ENCODE measurements at regions not wholly inside any gene's neighbourhood (a gene's known extent, or its start where the extent isn't known, plus 50 kb on each side); places are given as distances from the start of the nearest gene placed in this dataset.

GRCh38 chr11:96960926-96961325, 571.1 kb downstream of the JRKL start:
- H3K27me3 Mint-ChIP-seq (ENCODE audit: low read depth) = no peaks in the 10 kb centered on the region
- Histone ChIP-seq H2BK5ac (ENCODE audit: insufficient read length, low read length) (no peak overlapping the region), H2BK15ac (ENCODE audit: low read depth, low read length) (no peak overlapping the region), H2BK12ac (ENCODE audit: insufficient read length, low read depth, low read length) (no peak overlapping the region), H3K4me1 (ENCODE audit: insufficient read depth, low read length) (no peaks in the 10 kb centered on the region; the same call in 1 of the 2 replicates), H3K14ac (ENCODE audit: insufficient read depth, low read length) (no peak overlapping the region), H4K5ac (ENCODE audit: insufficient read length, low read depth, low read length) (no peak overlapping the region), H2BK20ac (ENCODE audit: low read depth, low read length, poor library complexity, severe bottlenecking) (no peak overlapping the region), H3K79me2 (ENCODE audit: insufficient read depth, low read length) (no peaks in the 10 kb centered on the region), H3K18ac (ENCODE audit: insufficient read length, low read depth, low read length) (no peak overlapping the region), H4K8ac (replicated peaks; ENCODE audit: insufficient read length, low read depth, low read length) (no peak overlapping the region), H3K4ac (ENCODE audit: low read depth, low read length) (no peak overlapping the region), H3K23ac (ENCODE audit: insufficient read length, low read depth, low read length) (no peak overlapping the region), H2AK5ac (ENCODE audit: insufficient read length, low read length) (no peak overlapping the region), H4K91ac (ENCODE audit: insufficient read length, low read depth, low read length) (no peak overlapping the region), H3K9ac (ENCODE audit: extremely low read depth, insufficient read length, low read length) (no peak overlapping the region), H2AFZ (ENCODE audit: low read length) (no peak overlapping the region), H3K9me3 (ENCODE audit: control insufficient read depth, low read depth, low read length) (no peaks in the 10 kb centered on the region), H3K23me2 (ENCODE audit: insufficient read length, low read depth, low read length, poor library complexity, severe bottlenecking) (no peaks in the 10 kb centered on the region), H3T11ph (ENCODE audit: low read length) (no peak overlapping the region), H2BK120ac (ENCODE audit: low read depth, low read length, poor library complexity, severe bottlenecking) (no peak overlapping the region), H3K27ac (ENCODE audit: insufficient read length, low read depth, low read length) (no peak overlapping the region), H3K27me3 (ENCODE audit: insufficient read depth, low read length) (no peaks in the 10 kb centered on the region), H4K20me1 (ENCODE audit: control insufficient read depth, insufficient read depth, insufficient read length) (no peaks in the 10 kb centered on the region), H3K79me1 (ENCODE audit: insufficient read depth, low read depth, low read length, poor library complexity, severe bottlenecking) (no peaks in the 10 kb centered on the region), H3K56ac (ENCODE audit: insufficient read length, low read depth, low read length) (no peak overlapping the region), H3K4me2 (ENCODE audit: insufficient read depth, insufficient read length, low read length) (no peak overlapping the region)
- no peaks in the 10 kb centered on the region for H3K9me3 Mint-ChIP-seq
- H3K4me3 Mint-ChIP-seq = no peak overlapping the region
- TF ChIP-seq CTCF (conservative IDR thresholded peaks at IDR 0.05) = no peak
- no CpG with 5 or more reads among the region's 1 CpG for WGBS (ENCODE audit: extremely low coverage, insufficient read length, low lambda C conversion rate)
- H3K36me3 Mint-ChIP-seq (ENCODE audit: insufficient read depth in 1 of 3, low read depth in 3 of 3) = no peaks in the 10 kb centered on the region
- no peak overlapping the region for H3K27ac Mint-ChIP-seq
- H3K4me1 Mint-ChIP-seq = no peaks in the 10 kb centered on the region
- no peak for DNase-seq
